KMS-11 (cell line): ENCODE measurements at regions not wholly inside any gene's neighbourhood (a gene's known extent, or its start where the extent isn't known, plus 50 kb on each side); places are given as distances from the start of the nearest gene placed in this dataset.
"Not testable (repeated sequence)": the region's sequence is repeated elsewhere in the genome, so short reads cannot be mapped to it uniquely, and the experiment has no call there.

Experiments
- H2AFZ ChIP-seq: fragments of 200-600 bp; sonication (generic); 2 replicates; pipeline ENCODE4 v1.6.1; 2016; ENCODE audit warnings: antibody characterized with exemption, mixed run types, low read depth
- H3K27ac ChIP-seq: fragments of 200-600 bp; sonication (generic); 2 replicates; pipeline ENCODE4 v1.6.1; 2016; ENCODE audit warnings: mild to moderate bottlenecking, mixed run types
- H3K27me3 ChIP-seq: fragments of 200-600 bp; sonication (generic); 2 replicates; pipeline ENCODE4 v1.6.1; 2017; ENCODE audit warnings: mild to moderate bottlenecking, low read depth, mixed run types, moderate library complexity; ENCODE audit not compliant: insufficient read depth
- H3K36me3 ChIP-seq: fragments of 200-600 bp; sonication (generic); 2 replicates; pipeline ENCODE4 v1.6.1; 2017; ENCODE audit warnings: mild to moderate bottlenecking, mixed run types; ENCODE audit not compliant: insufficient read depth
- H3K4me1 ChIP-seq: fragments of 200-600 bp; sonication (generic); 2 replicates; pipeline ENCODE4 v1.6.1; 2016; ENCODE audit warnings: mild to moderate bottlenecking, low read depth, mixed run types; ENCODE audit not compliant: poor library complexity, severe bottlenecking
- H3K4me2 ChIP-seq: fragments of 200-600 bp; sonication (generic); 2 replicates; pipeline ENCODE4 v1.7.0; 2016; ENCODE audit warnings: mild to moderate bottlenecking, mixed run types
- H3K4me3 ChIP-seq: fragments of 200-600 bp; sonication (generic); IDR thresholded peaks from 2 replicates; pipeline ENCODE4 v1.6.1; 2017; ENCODE audit warnings: low read depth, low read length, mixed read lengths; ENCODE audit not compliant: insufficient read depth
- H3K79me2 ChIP-seq: fragments of 200-600 bp; sonication (generic); 2 replicates; pipeline ENCODE4 v1.6.1; 2016; ENCODE audit warnings: low read depth, mixed run types; ENCODE audit not compliant: insufficient read depth
- H3K9ac ChIP-seq: fragments of 200-600 bp; sonication (generic); 2 replicates; pipeline ENCODE4 v1.6.1; 2016; ENCODE audit warnings: mild to moderate bottlenecking, mixed run types
- H4K20me1 ChIP-seq: fragments of 200-600 bp; sonication (generic); 2 replicates; pipeline ENCODE4 v1.6.1; 2016; ENCODE audit warnings: mild to moderate bottlenecking, mixed run types; ENCODE audit not compliant: insufficient read depth
- CTCF ChIP-seq: fragments of 200-600 bp; sonication (generic); conservative IDR thresholded peaks from 2 replicates; pipeline ENCODE4 v1.6.1; 2017; ENCODE audit warnings: low read depth, mild to moderate bottlenecking, antibody characterized with exemption, low read length, moderate library complexity, mixed read lengths

DNA sequence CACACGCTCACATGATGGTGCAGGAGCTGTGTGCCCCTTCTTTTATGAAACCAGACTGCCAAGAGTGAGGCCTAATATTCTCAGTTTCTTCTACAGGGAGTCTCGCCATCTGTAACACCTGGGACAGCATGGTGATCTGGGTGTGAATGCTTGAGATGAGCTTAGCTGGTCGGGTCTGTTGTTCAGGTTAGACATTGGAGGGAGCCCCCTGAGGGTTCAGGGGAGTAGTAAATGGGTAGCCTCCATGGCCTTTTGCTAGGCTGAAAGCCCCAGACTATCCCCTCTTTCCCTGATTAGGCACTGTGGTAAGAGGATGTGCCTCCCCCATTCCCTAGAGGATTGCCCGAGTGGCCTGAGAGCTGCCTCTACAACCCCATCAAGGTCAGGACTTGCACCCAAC is 1916.1 kb downstream of the PCDH9 start:
- Histone ChIP-seq H3K4me2 (no peak overlapping the region), H2AFZ (peak overlapping the region; percentile 22; the same call in 1 of the 2 replicates), H3K4me1 (peaks cover 48% of the 10 kb centered on the region), H3K4me3 (no peak overlapping the region), H3K36me3 (no peaks in the 10 kb centered on the region), H4K20me1 (no peaks in the 10 kb centered on the region), H3K79me2 (no peaks in the 10 kb centered on the region), H3K9ac (no peak overlapping the region), H3K27me3 (no peaks in the 10 kb centered on the region), H3K27ac (peak overlapping the region; percentile 26; the same call in 1 of the 2 replicates)
- TF ChIP-seq CTCF, result no peak

DNA sequence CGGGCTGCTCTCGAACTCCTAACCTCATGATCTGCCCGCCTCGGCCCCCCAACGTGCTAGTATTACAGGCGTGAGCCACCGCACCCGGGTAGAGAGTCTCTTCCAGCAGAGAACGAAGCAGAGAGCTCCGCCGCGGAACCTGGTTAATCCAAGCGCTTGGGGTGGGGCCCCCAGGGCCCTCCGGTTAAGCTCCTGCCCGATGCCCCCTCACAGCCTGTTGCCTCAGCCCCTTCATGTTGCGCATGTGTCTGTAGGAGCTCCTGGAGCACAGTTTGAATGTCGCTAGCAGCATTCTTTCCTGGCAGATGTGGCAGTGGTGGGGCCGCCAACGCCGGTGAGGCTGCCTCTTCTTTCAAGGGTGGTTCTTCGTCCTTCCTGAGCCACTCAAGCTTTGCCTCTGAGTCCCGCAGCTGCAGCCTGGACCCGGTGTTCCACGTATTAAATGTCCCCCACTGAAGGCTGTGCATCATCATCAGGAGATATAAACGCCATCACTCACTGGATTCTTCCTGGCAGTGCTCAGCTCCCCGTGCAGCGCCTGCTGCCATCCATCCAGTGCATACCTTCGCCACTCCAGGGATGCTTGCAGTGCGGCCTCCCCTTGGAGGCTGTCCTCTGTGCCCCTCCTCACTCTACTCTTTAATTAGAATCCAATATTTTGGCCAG is 1919.3 kb downstream of the PCDH9 start:
- no peak for TF ChIP-seq CTCF
- no peak overlapping the region for H3K9ac ChIP-seq
- peaks cover 27% of the 10 kb centered on the region for H3K4me1 ChIP-seq
- no peaks in the 10 kb centered on the region for H4K20me1 ChIP-seq
- H3K4me3 ChIP-seq, result no peak overlapping the region
- no peak overlapping the region for H2AFZ ChIP-seq
- no peaks in the 10 kb centered on the region for H3K79me2 ChIP-seq
- H3K4me2 ChIP-seq, result no peak overlapping the region
- H3K27ac ChIP-seq, result no peak overlapping the region
- H3K36me3 ChIP-seq, result no peaks in the 10 kb centered on the region
- no peaks in the 10 kb centered on the region for H3K27me3 ChIP-seq

DNA sequence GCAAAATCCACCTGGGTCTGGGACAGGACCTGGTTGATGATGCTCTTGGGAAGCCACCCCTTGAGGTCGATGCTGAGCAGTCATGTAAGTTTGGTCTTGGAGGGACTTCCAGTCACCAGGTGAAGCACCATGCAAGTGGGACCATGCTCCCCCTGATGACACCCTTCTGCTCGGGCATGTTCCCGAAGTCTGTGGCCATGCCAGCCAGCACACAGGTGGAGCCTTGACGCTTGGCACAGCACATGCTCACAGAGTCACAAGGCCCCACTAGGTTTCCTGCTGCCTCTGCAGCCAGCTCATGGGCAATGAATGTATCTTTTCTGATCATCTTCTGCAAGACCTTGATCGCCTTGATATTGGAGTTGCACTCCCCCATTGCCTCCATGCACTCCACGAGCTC is 1920.2 kb downstream of the PCDH9 start:
- Histone ChIP-seq H3K36me3 (no peaks in the 10 kb centered on the region), H3K9ac (no peak overlapping the region), H3K4me1 (peaks cover 18% of the 10 kb centered on the region)

DNA sequence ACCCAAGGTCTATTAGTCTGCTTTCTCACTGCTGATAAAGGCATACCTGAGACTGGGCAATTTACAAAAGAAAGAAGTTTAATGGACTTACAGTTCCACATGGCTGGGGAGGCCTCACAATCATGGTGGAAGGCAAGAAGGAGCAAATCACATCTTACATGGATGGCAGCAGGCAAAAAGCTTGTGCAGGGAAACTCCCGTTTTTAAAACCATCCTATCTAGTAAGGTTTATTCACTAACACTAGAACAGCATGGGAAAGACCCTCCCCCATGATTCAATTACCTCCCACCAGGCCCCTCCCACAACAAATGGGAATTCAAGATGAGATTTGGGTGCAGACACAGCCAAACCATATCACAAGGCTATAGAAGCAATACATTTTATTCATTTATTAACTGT is 1921.4 kb downstream of the PCDH9 start:
- H3K4me3 ChIP-seq, H3K36me3 ChIP-seq, H3K27me3 ChIP-seq, H3K4me2 ChIP-seq, H2AFZ ChIP-seq, H3K79me2 ChIP-seq, H4K20me1 ChIP-seq, H3K9ac ChIP-seq, H3K27ac ChIP-seq, H3K4me1 ChIP-seq: not testable (repeated sequence)

More for the DNA sequence above, 1920.2 kb downstream of the PCDH9 start:
- Histone ChIP-seq H3K27ac (no peak overlapping the region), H2AFZ (no peak overlapping the region), H3K4me3 (no peak overlapping the region), H3K79me2 (no peaks in the 10 kb centered on the region), H4K20me1 (no peaks in the 10 kb centered on the region), H3K27me3 (no peaks in the 10 kb centered on the region), H3K4me2 (no peak overlapping the region)
- no peak for TF ChIP-seq CTCF

GRCh38 chr13:65307056-65307455 is 1923.1 kb downstream of the PCDH9 start:
- TF ChIP-seq CTCF, result no peak
- no peaks in the 10 kb centered on the region for H3K36me3 ChIP-seq
- H3K79me2 ChIP-seq, result no peaks in the 10 kb centered on the region
- H3K27me3 ChIP-seq, result no peaks in the 10 kb centered on the region
- H3K9ac ChIP-seq, result no peak overlapping the region
- H3K4me1 ChIP-seq, result no peaks in the 10 kb centered on the region
- no peaks in the 10 kb centered on the region for H4K20me1 ChIP-seq
- no peak overlapping the region for H2AFZ ChIP-seq
- no peak overlapping the region for H3K4me2 ChIP-seq
- H3K27ac ChIP-seq, result no peak overlapping the region
- no peak overlapping the region for H3K4me3 ChIP-seq
